Nephron progenitor cell (in vitro differentiated cells): ENCODE measurements at regions not wholly inside any gene's neighbourhood (a gene's known extent, or its start where the extent isn't known, plus 50 kb on each side); places are given as distances from the start of the nearest gene placed in this dataset.

ENCODE experiments used
- DNase-seq: peaks from one replicate; pipeline ENCODE4 v3.0.0; 2021
- H3K27ac Mint-ChIP-seq: 2 replicates; pipeline ENCODE4 v1.8.0; 2021; ENCODE audit warnings: mild to moderate bottlenecking, moderate library complexity, mixed read lengths
- H3K27me3 Mint-ChIP-seq: 2 replicates; pipeline ENCODE4 v1.8.0; 2021; ENCODE audit warnings: mild to moderate bottlenecking, low read depth, mixed read lengths; ENCODE audit not compliant: poor library complexity
- H3K36me3 Mint-ChIP-seq: 2 replicates; pipeline ENCODE4 v1.8.0; 2021; ENCODE audit warnings: low read depth, mixed read lengths
- H3K4me1 Mint-ChIP-seq: 2 replicates; pipeline ENCODE4 v1.8.0; 2021; ENCODE audit warnings: mixed read lengths
- H3K4me3 Mint-ChIP-seq: 2 replicates; pipeline ENCODE4 v1.8.0; 2021; ENCODE audit warnings: mild to moderate bottlenecking, moderate library complexity, mixed read lengths
- H3K9me3 Mint-ChIP-seq: 2 replicates; pipeline ENCODE4 v1.8.0; 2021; ENCODE audit warnings: mild to moderate bottlenecking, moderate library complexity, mixed read lengths
- TF ChIP-seq, protein P1 (sequence below): fragments of 200-600 bp; sonication (generic); IDR thresholded peaks from 2 replicates; pipeline ENCODE4 v1.5.0; 2021; ENCODE audit warnings: antibody characterized with exemption

DNA sequence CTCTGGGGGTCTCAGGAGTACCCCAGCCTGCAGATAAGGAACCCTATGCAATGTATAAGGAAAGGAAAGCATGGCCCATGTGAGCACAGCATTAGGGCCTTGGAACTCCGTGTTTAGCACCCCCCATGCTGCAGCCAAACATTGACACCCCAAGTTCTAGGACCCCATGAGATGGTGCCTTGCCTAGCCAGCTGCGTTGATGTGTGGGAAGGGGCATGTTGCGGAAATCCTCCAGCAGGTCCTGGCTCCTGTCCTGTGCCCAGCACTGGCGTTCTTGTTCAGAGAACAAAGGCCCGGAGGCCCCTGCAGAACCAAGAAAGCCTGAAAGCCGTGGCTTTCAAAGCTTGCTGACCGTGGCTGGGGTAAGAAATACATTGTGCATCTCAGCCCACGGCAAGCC lies 99.4 kb upstream of the DIO3 start:
- TF ChIP-seq, protein P1, sequence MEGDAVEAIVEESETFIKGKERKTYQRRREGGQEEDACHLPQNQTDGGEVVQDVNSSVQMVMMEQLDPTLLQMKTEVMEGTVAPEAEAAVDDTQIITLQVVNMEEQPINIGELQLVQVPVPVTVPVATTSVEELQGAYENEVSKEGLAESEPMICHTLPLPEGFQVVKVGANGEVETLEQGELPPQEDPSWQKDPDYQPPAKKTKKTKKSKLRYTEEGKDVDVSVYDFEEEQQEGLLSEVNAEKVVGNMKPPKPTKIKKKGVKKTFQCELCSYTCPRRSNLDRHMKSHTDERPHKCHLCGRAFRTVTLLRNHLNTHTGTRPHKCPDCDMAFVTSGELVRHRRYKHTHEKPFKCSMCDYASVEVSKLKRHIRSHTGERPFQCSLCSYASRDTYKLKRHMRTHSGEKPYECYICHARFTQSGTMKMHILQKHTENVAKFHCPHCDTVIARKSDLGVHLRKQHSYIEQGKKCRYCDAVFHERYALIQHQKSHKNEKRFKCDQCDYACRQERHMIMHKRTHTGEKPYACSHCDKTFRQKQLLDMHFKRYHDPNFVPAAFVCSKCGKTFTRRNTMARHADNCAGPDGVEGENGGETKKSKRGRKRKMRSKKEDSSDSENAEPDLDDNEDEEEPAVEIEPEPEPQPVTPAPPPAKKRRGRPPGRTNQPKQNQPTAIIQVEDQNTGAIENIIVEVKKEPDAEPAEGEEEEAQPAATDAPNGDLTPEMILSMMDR, result no peak
- Mint-ChIP-seq H3K27me3 (peaks cover 41% of the 10 kb centered on the region), H3K4me3 (no peak overlapping the region), H3K27ac (no peak overlapping the region), H3K9me3 (no peaks in the 10 kb centered on the region), H3K4me1 (peaks cover 12% of the 10 kb centered on the region), H3K36me3 (no peaks in the 10 kb centered on the region)
- no peak for DNase-seq

DNA sequence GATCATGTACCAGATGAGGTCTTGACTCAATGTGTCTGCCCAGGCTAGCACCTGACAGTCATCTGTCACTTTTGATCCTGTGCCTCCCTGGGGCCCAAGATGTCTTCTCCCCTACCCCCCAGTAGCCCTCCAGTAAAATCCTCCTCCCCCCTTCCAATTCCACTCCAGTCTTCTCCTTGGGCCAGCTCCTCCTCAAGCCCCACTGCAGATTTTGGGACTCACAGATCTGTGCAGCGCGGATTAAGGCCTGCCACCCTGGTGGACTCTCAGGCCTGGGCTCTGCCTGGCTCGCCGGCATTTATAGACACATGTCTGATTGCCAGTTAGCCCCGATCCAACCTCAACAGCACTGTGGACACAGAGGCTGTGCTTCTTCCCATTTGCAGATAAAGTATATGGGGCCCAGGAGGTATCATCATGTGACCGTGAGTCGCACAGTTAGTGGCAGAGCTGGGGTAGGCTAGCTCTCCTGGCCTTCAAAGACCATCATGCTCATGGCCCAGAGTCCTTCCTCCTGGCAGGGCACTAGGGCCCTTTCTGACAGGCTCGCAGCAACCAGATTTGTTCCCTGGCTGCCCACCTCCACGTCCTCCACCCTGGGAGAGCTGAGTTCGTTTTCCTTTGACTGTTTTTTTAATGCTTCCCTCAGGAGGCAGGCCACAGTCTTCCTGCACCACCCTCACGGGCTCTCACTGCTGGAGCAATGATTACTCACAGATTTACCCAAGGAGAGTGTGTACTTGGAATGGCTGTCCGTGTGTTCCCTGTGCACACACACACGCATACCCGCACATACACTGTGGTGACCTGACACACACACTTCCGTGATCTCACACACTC lies 98.3 kb upstream of the DIO3 start:
- Mint-ChIP-seq H3K9me3 (no peaks in the 10 kb centered on the region), H3K4me3 (no peak overlapping the region), H3K4me1 (peaks cover 13% of the 10 kb centered on the region), H3K27me3 (peaks cover 39% of the 10 kb centered on the region), H3K36me3 (no peaks in the 10 kb centered on the region), H3K27ac (no peak overlapping the region)
- TF ChIP-seq, protein P1, result no peak
- DNase-seq, result no peak

DNA sequence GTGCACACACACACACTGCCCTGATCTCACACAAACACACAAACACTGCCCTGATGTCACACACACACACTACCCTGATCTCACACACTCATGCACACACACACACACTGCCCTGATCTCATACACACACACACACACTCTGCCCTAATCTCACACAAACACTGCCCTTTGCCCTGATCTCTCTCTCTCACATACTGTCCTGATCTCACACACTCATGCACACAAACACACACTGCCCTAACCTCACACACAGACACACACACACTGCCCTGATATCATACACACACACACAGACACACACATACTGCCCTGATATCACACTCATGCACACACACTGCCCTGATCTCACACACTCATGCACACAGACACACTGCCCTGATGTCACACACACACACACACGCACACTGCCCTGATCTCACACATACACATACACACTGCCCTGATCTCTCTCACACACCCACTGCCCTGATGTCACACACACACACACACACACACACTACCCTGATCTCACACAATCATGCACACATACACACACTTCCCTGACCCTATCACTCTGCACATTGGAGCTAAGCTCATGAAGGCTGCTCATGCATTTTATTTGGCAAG lies 97.6 kb upstream of the DIO3 start:
- Mint-ChIP-seq H3K27me3 (peaks cover 36% of the 10 kb centered on the region), H3K4me1 (peaks cover 13% of the 10 kb centered on the region), H3K36me3 (no peaks in the 10 kb centered on the region), H3K27ac (no peak overlapping the region), H3K4me3 (no peak overlapping the region), H3K9me3 (no peaks in the 10 kb centered on the region)
- TF ChIP-seq, protein P1, result no peak
- no peak for DNase-seq

DNA sequence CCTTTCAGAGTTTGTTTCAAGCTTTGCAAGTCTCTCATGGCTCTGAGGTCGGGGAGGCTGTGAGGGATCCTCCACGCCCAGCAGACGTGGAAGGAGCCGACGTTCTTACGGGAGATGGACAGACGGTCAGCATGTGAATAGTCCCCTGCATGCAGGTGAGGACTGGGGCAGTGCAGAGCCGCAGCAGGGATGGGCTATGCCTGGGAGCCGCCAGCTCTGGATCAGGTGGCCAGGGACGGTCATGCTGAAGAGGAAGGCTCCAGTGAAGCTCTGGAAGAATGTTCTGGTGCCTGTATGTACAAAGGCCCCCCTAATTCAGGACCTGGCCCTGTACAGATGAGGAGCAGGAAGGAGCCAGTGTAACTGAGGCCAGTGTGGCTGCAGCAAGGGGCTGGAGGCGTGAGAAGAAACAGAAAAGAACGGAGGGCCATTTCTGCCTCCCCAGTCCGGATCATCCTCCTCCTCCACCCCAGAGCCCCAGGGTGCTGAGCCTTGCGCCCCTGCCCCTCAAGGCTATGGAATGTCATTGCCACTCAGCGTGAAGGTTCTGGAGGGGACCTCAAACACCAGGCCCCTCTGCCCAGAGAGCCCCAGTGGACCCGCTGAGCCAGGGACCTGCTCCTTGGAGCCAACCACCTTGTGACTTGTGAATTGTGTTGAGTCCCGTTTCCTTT lies 96.8 kb upstream of the DIO3 start:
- Mint-ChIP-seq H3K4me1 (peaks cover 13% of the 10 kb centered on the region), H3K36me3 (no peaks in the 10 kb centered on the region), H3K27ac (no peak overlapping the region), H3K4me3 (no peak overlapping the region), H3K9me3 (no peaks in the 10 kb centered on the region), H3K27me3 (peaks cover 29% of the 10 kb centered on the region)
- TF ChIP-seq, protein P1, result no peak
- DNase-seq, result no peak

DNA sequence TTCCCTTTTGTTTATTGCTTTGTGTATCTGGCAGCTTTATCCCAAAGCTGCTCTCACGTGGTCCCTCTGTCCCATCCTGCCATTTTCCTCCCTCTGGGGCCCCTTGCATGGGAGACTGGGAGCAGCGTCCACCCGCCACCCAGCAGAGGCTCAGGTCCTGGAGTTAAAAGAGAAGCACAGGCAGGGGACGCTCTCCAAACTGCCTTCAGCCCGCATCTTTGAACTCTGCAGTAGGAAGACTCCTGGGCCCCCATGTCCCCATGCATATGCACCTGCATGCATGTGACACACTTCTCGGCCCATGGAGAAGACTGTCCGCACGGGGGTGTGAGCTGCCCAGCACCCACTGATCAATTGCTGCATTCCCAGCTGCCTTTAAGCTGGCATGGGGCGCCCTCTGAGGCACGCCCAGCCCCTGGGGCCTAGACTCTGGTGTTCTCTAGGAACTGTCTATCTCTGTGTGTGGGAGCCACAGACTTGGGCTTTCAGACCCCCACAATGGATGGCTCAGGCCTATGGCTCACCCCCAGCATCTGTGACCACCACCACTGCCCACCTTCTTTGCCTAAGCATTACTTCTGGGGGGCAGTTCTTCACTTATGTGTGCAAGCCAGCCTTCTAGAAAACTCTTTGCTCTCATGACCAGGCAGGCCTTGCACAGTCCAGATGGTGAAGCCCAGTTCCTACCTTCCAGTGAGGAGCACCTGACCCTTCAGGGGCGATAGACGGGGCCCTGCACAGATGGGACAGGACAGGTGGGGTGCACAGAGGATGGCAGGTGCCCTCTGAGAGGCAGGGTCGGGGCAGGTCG lies 96.1 kb upstream of the DIO3 start:
- Mint-ChIP-seq H3K4me1 (peaks cover 21% of the 10 kb centered on the region), H3K27ac (no peak overlapping the region), H3K36me3 (no peaks in the 10 kb centered on the region), H3K27me3 (peaks cover 22% of the 10 kb centered on the region), H3K4me3 (no peak overlapping the region), H3K9me3 (no peaks in the 10 kb centered on the region)
- TF ChIP-seq, protein P1, result no peak
- DNase-seq, result no peak
